A549 (cell line): ENCODE measurements at regions not wholly inside any gene's neighbourhood (a gene's known extent, or its start where the extent isn't known, plus 50 kb on each side); places are given as distances from the start of the nearest gene placed in this dataset.

ENCODE experiments used
- CEBPB ChIP-seq, 2 experiments: fragments of >200 bp in 1 of 2; sonication (Bioruptor Twin) in 1 of 2; formaldehyde crosslinking in 1 of 2; IDR thresholded peaks; 2 replicates each; pipeline ENCODE4 v1.6.1; 2012 to 2016
- EP300 ChIP-seq, 2 experiments: fragments of >200 bp; sonication (Bioruptor Twin); formaldehyde crosslinking; IDR thresholded peaks; 2 replicates in 1 of 2; 3 replicates in 1 of 2; pipeline ENCODE4 v1.6.1; 2016 to 2017
- MYC ChIP-seq: IDR thresholded peaks from 2 replicates; pipeline ENCODE4 v1.6.1; 2012; ENCODE audit warnings: mild to moderate bottlenecking, inconsistent platforms, low read length, improper control_type of control experiment, borderline replicate concordance
- POLR2A ChIP-seq: IDR thresholded peaks from 2 replicates; pipeline ENCODE4 v1.6.1; 2012; ENCODE audit warnings: mild to moderate bottlenecking, low read length
- ZFP36 ChIP-seq: fragments of 450-650 bp; IDR thresholded peaks from 2 replicates; pipeline ENCODE4 v1.6.1; 2014; ENCODE audit warnings: borderline replicate concordance; ENCODE audit not compliant: partially characterized antibody
- TF ChIP-seq, protein P1 (sequence below): fragments of >200 bp; sonication (Bioruptor Twin); formaldehyde crosslinking; IDR thresholded peaks from 3 replicates; pipeline ENCODE4 v1.5.1; 2016
- TF ChIP-seq, protein P2 (sequence below): fragments of 150-350 bp; IDR thresholded peaks from 2 replicates; pipeline ENCODE4 v1.6.1; 2014; ENCODE audit warnings: low read depth, mild to moderate bottlenecking, low read length

- TF ChIP-seq POLR2A (no peak), EP300 (IDR thresholded peaks at IDR 0.05) (no peak), ZFP36 (no peak), CEBPB (IDR thresholded peaks at IDR 0.05) (no peak), MYC (no peak)
- TF ChIP-seq, protein P1, sequence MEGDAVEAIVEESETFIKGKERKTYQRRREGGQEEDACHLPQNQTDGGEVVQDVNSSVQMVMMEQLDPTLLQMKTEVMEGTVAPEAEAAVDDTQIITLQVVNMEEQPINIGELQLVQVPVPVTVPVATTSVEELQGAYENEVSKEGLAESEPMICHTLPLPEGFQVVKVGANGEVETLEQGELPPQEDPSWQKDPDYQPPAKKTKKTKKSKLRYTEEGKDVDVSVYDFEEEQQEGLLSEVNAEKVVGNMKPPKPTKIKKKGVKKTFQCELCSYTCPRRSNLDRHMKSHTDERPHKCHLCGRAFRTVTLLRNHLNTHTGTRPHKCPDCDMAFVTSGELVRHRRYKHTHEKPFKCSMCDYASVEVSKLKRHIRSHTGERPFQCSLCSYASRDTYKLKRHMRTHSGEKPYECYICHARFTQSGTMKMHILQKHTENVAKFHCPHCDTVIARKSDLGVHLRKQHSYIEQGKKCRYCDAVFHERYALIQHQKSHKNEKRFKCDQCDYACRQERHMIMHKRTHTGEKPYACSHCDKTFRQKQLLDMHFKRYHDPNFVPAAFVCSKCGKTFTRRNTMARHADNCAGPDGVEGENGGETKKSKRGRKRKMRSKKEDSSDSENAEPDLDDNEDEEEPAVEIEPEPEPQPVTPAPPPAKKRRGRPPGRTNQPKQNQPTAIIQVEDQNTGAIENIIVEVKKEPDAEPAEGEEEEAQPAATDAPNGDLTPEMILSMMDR, result no peak
- TF ChIP-seq, protein P2, sequence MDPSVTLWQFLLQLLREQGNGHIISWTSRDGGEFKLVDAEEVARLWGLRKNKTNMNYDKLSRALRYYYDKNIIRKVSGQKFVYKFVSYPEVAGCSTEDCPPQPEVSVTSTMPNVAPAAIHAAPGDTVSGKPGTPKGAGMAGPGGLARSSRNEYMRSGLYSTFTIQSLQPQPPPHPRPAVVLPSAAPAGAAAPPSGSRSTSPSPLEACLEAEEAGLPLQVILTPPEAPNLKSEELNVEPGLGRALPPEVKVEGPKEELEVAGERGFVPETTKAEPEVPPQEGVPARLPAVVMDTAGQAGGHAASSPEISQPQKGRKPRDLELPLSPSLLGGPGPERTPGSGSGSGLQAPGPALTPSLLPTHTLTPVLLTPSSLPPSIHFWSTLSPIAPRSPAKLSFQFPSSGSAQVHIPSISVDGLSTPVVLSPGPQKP, result no peak
Measured at GRCh38 chr7:114364151-114364550, 50.5 kb upstream of the FOXP2 start.
